MM.1S (cell line): ENCODE measurements at regions not wholly inside any gene's neighbourhood (a gene's known extent, or its start where the extent isn't known, plus 50 kb on each side); places are given as distances from the start of the nearest gene placed in this dataset.

Source experiments
- DNase-seq: peaks from one replicate; pipeline ENCODE4 v3.0.0-alpha.2; 2015
- H2AFZ ChIP-seq: fragments of 300-600 bp; sonication (generic); 2 replicates; pipeline ENCODE4 v1.6.0; 2016; ENCODE audit warnings: antibody characterized with exemption, low read length
- H3F3A ChIP-seq: fragments of 300-600 bp; sonication (generic); 2 replicates; pipeline ENCODE4 v1.6.1; 2016; ENCODE audit warnings: mild to moderate bottlenecking, antibody characterized with exemption, low read length, moderate library complexity, mixed read lengths; ENCODE audit not compliant: insufficient read depth
- H3K27ac ChIP-seq: fragments of 300-600 bp; sonication (generic); 2 replicates; pipeline ENCODE4 v1.5.1; 2016; ENCODE audit warnings: mild to moderate bottlenecking, low read length
- H3K27me3 ChIP-seq: fragments of 300-600 bp; sonication (generic); replicated peaks from 2 replicates; pipeline ENCODE4 v1.6.0; 2016; ENCODE audit warnings: low read length; ENCODE audit not compliant: insufficient read depth
- H3K36me3 ChIP-seq: fragments of 300-600 bp; sonication (generic); replicated peaks from 2 replicates; pipeline ENCODE4 v1.6.1; 2016; ENCODE audit warnings: mild to moderate bottlenecking, low read length, mixed read lengths; ENCODE audit not compliant: insufficient read depth
- H3K4me1 ChIP-seq: fragments of 300-600 bp; sonication (generic); 2 replicates; pipeline ENCODE4 v1.6.1; 2016; ENCODE audit warnings: low read length, mixed read lengths
- H3K4me2 ChIP-seq: fragments of 300-600 bp; sonication (generic); 2 replicates; pipeline ENCODE4 v1.6.0; 2016; ENCODE audit warnings: low read depth, low read length
- H3K4me3 ChIP-seq: fragments of 300-600 bp; sonication (generic); 2 replicates; pipeline ENCODE4 v1.5.1; 2016; ENCODE audit warnings: low read length, mixed read lengths
- H3K79me2 ChIP-seq: fragments of 300-600 bp; sonication (generic); 2 replicates; pipeline ENCODE4 v1.6.1; 2016; ENCODE audit warnings: mixed run types, low read length, mixed read lengths
- H3K9ac ChIP-seq: fragments of 300-600 bp; sonication (generic); 2 replicates; pipeline ENCODE4 v1.6.1; 2016; ENCODE audit warnings: low read length, mixed read lengths
- H3K9me2 ChIP-seq: fragments of 300-600 bp; sonication (generic); replicated peaks from 2 replicates; pipeline ENCODE4 v1.6.1; 2016; ENCODE audit warnings: mild to moderate bottlenecking, low read length, mixed read lengths; ENCODE audit not compliant: insufficient read depth
- H3K9me3 ChIP-seq: fragments of 300-600 bp; sonication (generic); replicated peaks from 2 replicates; pipeline ENCODE4 v1.6.1; 2016; ENCODE audit warnings: mild to moderate bottlenecking, low read length, mixed read lengths; ENCODE audit not compliant: insufficient read depth
- H4K20me1 ChIP-seq: fragments of 300-600 bp; sonication (generic); 2 replicates; pipeline ENCODE4 v1.6.1; 2016; ENCODE audit warnings: mild to moderate bottlenecking, low read length, moderate library complexity, mixed read lengths; ENCODE audit not compliant: insufficient read depth
- EZH2 ChIP-seq: fragments of 300-600 bp; sonication (generic); optimal IDR thresholded peaks from 2 replicates; pipeline ENCODE3; 2017; ENCODE audit warnings: low read depth, mild to moderate bottlenecking, antibody characterized with exemption, low read length, mixed read lengths
- EZH2phosphoT487 ChIP-seq: fragments of 300-600 bp; sonication (generic); IDR thresholded peaks from 2 replicates; pipeline ENCODE4 v1.6.1; 2018; ENCODE audit warnings: antibody characterized with exemption, low read length
- TF ChIP-seq, protein P1 (sequence below): fragments of 300-600 bp; sonication (generic); IDR thresholded peaks from 2 replicates; pipeline ENCODE4 v1.5.1; 2016; ENCODE audit warnings: antibody characterized with exemption, low read length, mixed read lengths

DNA sequence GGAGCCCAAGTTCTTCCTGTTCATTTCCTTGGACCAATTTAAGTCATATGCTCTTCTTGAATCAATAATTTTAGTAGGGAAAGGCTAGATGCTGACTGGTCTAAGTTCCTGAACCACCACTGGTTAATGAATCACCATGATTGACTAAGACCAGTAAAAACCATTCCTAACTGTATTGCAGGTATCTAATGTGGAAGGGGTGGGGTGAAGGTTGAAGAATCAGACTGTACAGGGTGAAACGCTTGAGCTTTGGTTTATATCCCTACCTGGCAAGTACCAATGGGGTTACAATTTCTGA, 100.1 kb downstream of the DYRK2 start:
- DNase-seq, result no peak
- H3K9me2 ChIP-seq, result no peaks in the 10 kb centered on the region
- H3K4me3 ChIP-seq, result no peak overlapping the region
- no peaks in the 10 kb centered on the region for H4K20me1 ChIP-seq
- H3K27ac ChIP-seq, result no peak overlapping the region
- H3K4me1 ChIP-seq, result no peaks in the 10 kb centered on the region; the same call in 1 of the 2 replicates
- TF ChIP-seq EZH2phosphoT487, result no peak
- TF ChIP-seq, protein P1, sequence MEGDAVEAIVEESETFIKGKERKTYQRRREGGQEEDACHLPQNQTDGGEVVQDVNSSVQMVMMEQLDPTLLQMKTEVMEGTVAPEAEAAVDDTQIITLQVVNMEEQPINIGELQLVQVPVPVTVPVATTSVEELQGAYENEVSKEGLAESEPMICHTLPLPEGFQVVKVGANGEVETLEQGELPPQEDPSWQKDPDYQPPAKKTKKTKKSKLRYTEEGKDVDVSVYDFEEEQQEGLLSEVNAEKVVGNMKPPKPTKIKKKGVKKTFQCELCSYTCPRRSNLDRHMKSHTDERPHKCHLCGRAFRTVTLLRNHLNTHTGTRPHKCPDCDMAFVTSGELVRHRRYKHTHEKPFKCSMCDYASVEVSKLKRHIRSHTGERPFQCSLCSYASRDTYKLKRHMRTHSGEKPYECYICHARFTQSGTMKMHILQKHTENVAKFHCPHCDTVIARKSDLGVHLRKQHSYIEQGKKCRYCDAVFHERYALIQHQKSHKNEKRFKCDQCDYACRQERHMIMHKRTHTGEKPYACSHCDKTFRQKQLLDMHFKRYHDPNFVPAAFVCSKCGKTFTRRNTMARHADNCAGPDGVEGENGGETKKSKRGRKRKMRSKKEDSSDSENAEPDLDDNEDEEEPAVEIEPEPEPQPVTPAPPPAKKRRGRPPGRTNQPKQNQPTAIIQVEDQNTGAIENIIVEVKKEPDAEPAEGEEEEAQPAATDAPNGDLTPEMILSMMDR, result no peak
- no peak for TF ChIP-seq EZH2
- no peak overlapping the region for H3K9ac ChIP-seq
- H3K4me2 ChIP-seq, result no peak overlapping the region
- no peaks in the 10 kb centered on the region for H3K36me3 ChIP-seq
- H3K79me2 ChIP-seq, result no peaks in the 10 kb centered on the region
- H3K27me3 ChIP-seq, result no peaks in the 10 kb centered on the region
- H3K9me3 ChIP-seq, result no peaks in the 10 kb centered on the region
- no peaks in the 10 kb centered on the region for H3F3A ChIP-seq
- H2AFZ ChIP-seq, result no peak overlapping the region

DNA sequence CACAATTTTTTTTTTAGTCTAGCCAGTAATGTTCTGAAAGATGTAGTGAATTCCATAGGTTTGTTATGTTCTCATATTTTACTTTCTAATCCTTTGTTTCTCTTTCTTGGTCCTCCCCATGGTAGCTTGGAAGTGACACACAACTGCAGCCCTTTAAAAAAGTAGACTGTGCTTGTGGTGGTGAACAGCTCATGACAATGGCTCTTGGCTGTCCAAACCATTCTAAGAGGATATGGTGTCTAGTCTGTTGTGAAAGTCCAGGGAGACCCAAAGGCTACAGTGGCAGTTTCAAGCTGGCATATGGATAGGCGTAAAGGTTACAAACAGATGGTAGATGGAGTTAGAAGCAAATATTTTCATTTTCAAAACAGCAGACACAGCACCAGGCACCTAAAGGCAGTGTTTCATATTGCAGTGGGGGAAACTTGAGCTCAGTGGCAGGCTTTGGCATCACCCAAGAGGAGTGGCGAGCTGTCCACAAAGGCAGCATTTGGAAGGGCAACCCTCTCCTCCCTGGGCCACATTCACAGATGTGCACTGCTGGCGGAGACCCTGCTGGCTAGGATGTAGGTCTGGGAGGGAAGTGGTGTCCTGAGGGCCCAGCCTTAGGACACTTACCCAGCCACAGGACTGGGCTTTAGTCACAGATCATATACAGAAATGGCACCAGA, 102.1 kb downstream of the DYRK2 start:
- Histone ChIP-seq H3K9me3 (no peaks in the 10 kb centered on the region), H4K20me1 (no peaks in the 10 kb centered on the region), H3K36me3 (no peaks in the 10 kb centered on the region), H3F3A (no peaks in the 10 kb centered on the region), H3K4me3 (no peak overlapping the region), H3K9ac (no peak overlapping the region), H3K27me3 (no peaks in the 10 kb centered on the region), H3K27ac (no peak overlapping the region), H3K4me1 (no peaks in the 10 kb centered on the region; the same call in 1 of the 2 replicates), H2AFZ (no peak overlapping the region), H3K4me2 (no peak overlapping the region), H3K79me2 (no peaks in the 10 kb centered on the region), H3K9me2 (no peaks in the 10 kb centered on the region)
- no peak for TF ChIP-seq EZH2
- TF ChIP-seq, protein P1, result no peak
- no peak for TF ChIP-seq EZH2phosphoT487
- peak; percentile 12 for DNase-seq

DNA sequence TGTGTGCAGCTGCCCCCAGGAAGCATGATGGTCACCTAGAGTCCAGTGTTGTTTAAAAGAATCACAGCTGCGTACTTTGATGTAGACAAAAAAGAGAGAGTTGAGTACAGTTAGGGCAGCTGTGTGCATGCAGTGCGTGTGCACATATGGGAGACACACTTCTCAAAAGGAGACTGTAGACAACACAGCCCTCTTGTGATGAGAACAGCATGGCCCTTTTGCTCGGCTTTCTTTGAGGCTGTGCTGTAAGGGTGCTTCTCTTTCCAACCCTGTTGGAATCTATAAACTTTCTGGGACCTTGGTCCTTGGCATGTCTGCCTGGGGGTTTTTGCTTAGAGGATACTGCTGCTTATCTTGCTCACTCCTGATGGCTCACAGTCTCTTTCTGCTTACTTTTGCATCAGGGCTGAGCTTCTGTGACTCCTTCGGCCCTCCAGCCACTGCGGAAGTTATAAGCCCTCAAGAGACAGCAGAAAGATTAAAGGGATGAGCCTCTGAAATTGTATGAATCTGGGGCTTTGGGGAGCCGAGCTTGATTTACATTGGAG, 102.9 kb downstream of the DYRK2 start:
- DNase-seq, result no peak
- Histone ChIP-seq H3K4me2 (no peak overlapping the region), H3K79me2 (no peaks in the 10 kb centered on the region), H3K9me2 (no peaks in the 10 kb centered on the region), H3F3A (no peaks in the 10 kb centered on the region), H3K9ac (no peak overlapping the region), H3K27me3 (no peaks in the 10 kb centered on the region), H3K27ac (no peak overlapping the region), H3K4me3 (no peak overlapping the region), H3K4me1 (no peaks in the 10 kb centered on the region; the same call in 1 of the 2 replicates), H3K36me3 (no peaks in the 10 kb centered on the region), H3K9me3 (no peaks in the 10 kb centered on the region), H2AFZ (no peak overlapping the region), H4K20me1 (no peaks in the 10 kb centered on the region)
- no peak for TF ChIP-seq EZH2phosphoT487
- TF ChIP-seq EZH2, result no peak
- TF ChIP-seq, protein P1, result no peak
